GM04503 (cell line): ENCODE measurements at regions not wholly inside any gene's neighbourhood (a gene's known extent, or its start where the extent isn't known, plus 50 kb on each side); places are given as distances from the start of the nearest gene placed in this dataset.
"Not testable (repeated sequence)": the region's sequence is repeated elsewhere in the genome, so short reads cannot be mapped to it uniquely, and the experiment has no call there.

ENCODE experiments used
- DNase-seq: peaks from one replicate; pipeline ENCODE4 v3.0.0-alpha.2; 2012; ENCODE audit warnings: low read depth

GRCh38 chr3:35404571-35404970 lies 234.8 kb upstream of the ARPP21 start:
- no peak for DNase-seq

GRCh38 chr3:35408882-35409281 lies 230.4 kb upstream of the ARPP21 start:
- no peak for DNase-seq

- DNase-seq = no peak
These were observed 229.3 kb upstream of the ARPP21 start for GRCh38 chr3:35409991-35410390.

- no peak for DNase-seq
These were observed 225.8 kb upstream of the ARPP21 start for GRCh38 chr3:35413483-35413882.

- DNase-seq = no peak
These were observed 222.2 kb upstream of the ARPP21 start for GRCh38 chr3:35417080-35417479.

- DNase-seq = no peak
These were observed 217.2 kb upstream of the ARPP21 start for GRCh38 chr3:35422101-35422500.

GRCh38 chr3:35422836-35423601 lies 216.3 kb upstream of the ARPP21 start:
- DNase-seq = no peak

- DNase-seq = no peak
These were observed 212.9 kb upstream of the ARPP21 start for GRCh38 chr3:35426366-35426958.

GRCh38 chr3:35437381-35437780 lies 201.9 kb upstream of the ARPP21 start:
- DNase-seq = no peak

- DNase-seq = no peak
These were observed 201.2 kb upstream of the ARPP21 start for GRCh38 chr3:35438101-35438500.

- no peak for DNase-seq
These were observed 199.7 kb upstream of the ARPP21 start for GRCh38 chr3:35439663-35440062.

- no peak for DNase-seq
These were observed 198.5 kb upstream of the ARPP21 start for GRCh38 chr3:35440826-35441225.

- DNase-seq = no peak
These were observed 192.4 kb upstream of the ARPP21 start for GRCh38 chr3:35446896-35447295.

- DNase-seq = no peak
These were observed 191.2 kb upstream of the ARPP21 start for GRCh38 chr3:35448121-35448520.

- no peak for DNase-seq
These were observed 190.6 kb upstream of the ARPP21 start for GRCh38 chr3:35448681-35449080.

GRCh38 chr3:35454819-35455218 lies 184.5 kb upstream of the ARPP21 start:
- DNase-seq = not testable (repeated sequence)

- no peak for DNase-seq
These were observed 165.4 kb upstream of the ARPP21 start for GRCh38 chr3:35473956-35474355.

- not testable (repeated sequence) for DNase-seq
These were observed 156.8 kb upstream of the ARPP21 start for GRCh38 chr3:35482566-35482965.

GRCh38 chr3:35483131-35483530 lies 156.2 kb upstream of the ARPP21 start:
- no peak for DNase-seq

- DNase-seq = no peak
These were observed 154.3 kb upstream of the ARPP21 start for GRCh38 chr3:35484929-35485530.

GRCh38 chr3:35486295-35486694 lies 153.0 kb upstream of the ARPP21 start:
- DNase-seq = no peak

GRCh38 chr3:35487376-35487775 lies 151.9 kb upstream of the ARPP21 start:
- DNase-seq = no peak

- DNase-seq = no peak
These were observed 150.8 kb upstream of the ARPP21 start for GRCh38 chr3:35488526-35488925.
